Muscle of leg (tissue), 3 donors: ENCODE measurements at regions not wholly inside any gene's neighbourhood (a gene's known extent, or its start where the extent isn't known, plus 50 kb on each side); places are given as distances from the start of the nearest gene placed in this dataset.
"Not testable (repeated sequence)": the region's sequence is repeated elsewhere in the genome, so short reads cannot be mapped to it uniquely, and the experiment has no call there.

Experiments
- DNase-seq: peaks from one replicate; pipeline ENCODE4 v3.0.0; 2013
- H3K27ac ChIP-seq: one replicate; pipeline ENCODE4 v1.5.1; 2013; ENCODE audit warnings: mild to moderate bottlenecking, low read length, control low read depth
- H3K27me3 ChIP-seq: one replicate; pipeline ENCODE4 v1.6.1; 2013; ENCODE audit warnings: low read length; ENCODE audit not compliant: control insufficient read depth, insufficient read depth
- H3K36me3 ChIP-seq: one replicate; pipeline ENCODE4 v1.6.1; 2013; ENCODE audit warnings: low read length; ENCODE audit not compliant: control insufficient read depth, insufficient read depth
- H3K4me1 ChIP-seq: one replicate; pipeline ENCODE4 v1.6.1; 2013; ENCODE audit warnings: low read length; ENCODE audit not compliant: control insufficient read depth, insufficient read depth
- H3K4me3 ChIP-seq: one replicate; pipeline ENCODE4 v1.5.1; 2013; ENCODE audit warnings: low read length, control low read depth
- H3K9me3 ChIP-seq: replicated peaks from 2 replicates; pipeline ENCODE4 v1.6.1; 2013; ENCODE audit warnings: low read depth, low read length; ENCODE audit not compliant: control insufficient read depth
- WGBS: methylation state at CpG from one replicate; pipeline ENCODE4 v1.1.5; 2013; ENCODE audit warnings: missing lambda C conversion rate; ENCODE audit not compliant: insufficient coverage; 5-methylcytosine and 5-hydroxymethylcytosine counted together

DNA sequence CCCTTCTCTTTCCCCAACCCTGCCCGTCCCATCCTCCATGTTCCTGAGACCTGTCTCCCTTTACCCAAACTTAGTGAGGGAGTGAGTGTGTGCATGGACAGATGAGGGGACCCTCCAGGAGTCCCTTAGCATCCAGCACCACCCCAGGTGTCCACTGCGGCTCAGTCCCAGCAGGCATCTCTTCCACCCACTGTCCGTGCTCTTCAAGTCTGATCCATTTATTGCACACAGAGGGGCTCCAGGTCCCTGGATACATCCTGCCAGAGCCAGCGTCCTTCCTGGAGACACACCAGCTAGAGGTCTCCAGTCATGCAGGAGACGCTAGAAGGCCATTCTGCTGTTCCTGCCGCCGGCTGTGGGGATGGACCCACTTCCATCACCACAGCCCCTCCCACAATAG, 239.2 kb downstream of the ADGRD1 start:
- no peak for DNase-seq
- Histone ChIP-seq H3K4me1 (no peaks in the 10 kb centered on the region), H3K4me3 (no peak overlapping the region), H3K27ac (no peak overlapping the region), H3K27me3 (peaks cover 8% of the 10 kb centered on the region), H3K36me3 (no peaks in the 10 kb centered on the region), H3K9me3 (no peaks in the 10 kb centered on the region)
- 64% methylated on average over 4 of the region's 7 CpGs for WGBS

DNA sequence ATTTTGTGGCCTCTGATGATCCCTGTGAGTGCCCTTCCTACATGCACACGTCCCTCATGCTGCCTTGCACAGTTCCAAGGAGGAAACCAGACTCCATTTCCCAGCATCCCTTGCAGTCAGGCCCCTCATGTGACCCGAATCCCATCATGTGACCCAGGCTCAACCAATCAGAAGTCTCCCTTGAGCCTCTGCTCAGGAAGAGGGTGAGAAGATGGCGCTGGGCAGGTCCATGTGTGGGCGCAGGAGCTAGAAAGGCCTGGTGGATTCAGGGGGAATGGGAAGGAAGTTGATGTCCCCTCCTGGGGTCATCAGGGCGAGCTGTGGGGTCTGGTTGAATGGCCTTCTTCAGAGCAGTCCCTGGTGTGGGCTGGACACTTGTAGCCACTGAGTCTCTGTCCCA, 240.5 kb downstream of the ADGRD1 start:
- no peaks in the 10 kb centered on the region for H3K9me3 ChIP-seq
- H3K4me3 ChIP-seq: no peak overlapping the region
- H3K27me3 ChIP-seq: peaks cover 8% of the 10 kb centered on the region
- no peak overlapping the region for H3K27ac ChIP-seq
- H3K4me1 ChIP-seq: no peaks in the 10 kb centered on the region
- WGBS: 75% methylated on average over 4 of the region's 5 CpGs
- DNase-seq: no peak
- no peaks in the 10 kb centered on the region for H3K36me3 ChIP-seq

DNA sequence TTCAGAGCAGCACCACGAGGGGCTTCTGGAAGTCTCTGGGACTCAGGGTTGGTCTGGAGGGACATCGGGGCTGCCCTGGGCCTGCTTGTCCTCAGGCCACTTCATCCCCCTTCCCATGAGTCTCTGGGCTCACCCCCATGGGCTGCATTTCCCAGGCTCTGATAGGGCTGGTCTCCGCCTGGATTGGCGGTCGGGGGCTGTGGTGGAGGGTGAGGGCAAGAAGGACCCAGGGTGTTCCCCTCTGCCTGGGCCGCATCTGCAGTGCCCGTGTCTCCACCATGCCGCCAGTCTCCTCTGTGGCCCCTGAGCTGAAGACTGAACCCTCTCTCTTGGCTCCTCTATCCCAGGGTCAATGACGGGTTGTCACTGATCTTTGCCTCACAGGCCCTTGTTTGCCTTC, 242.1 kb downstream of the ADGRD1 start:
- no peaks in the 10 kb centered on the region for H3K9me3 ChIP-seq
- peaks cover 8% of the 10 kb centered on the region for H3K27me3 ChIP-seq
- WGBS: 84% methylated on average over 5 of the region's 9 CpGs
- no peaks in the 10 kb centered on the region for H3K4me1 ChIP-seq
- no peaks in the 10 kb centered on the region for H3K36me3 ChIP-seq
- no peak overlapping the region for H3K27ac ChIP-seq
- DNase-seq: no peak
- no peak overlapping the region for H3K4me3 ChIP-seq

DNA sequence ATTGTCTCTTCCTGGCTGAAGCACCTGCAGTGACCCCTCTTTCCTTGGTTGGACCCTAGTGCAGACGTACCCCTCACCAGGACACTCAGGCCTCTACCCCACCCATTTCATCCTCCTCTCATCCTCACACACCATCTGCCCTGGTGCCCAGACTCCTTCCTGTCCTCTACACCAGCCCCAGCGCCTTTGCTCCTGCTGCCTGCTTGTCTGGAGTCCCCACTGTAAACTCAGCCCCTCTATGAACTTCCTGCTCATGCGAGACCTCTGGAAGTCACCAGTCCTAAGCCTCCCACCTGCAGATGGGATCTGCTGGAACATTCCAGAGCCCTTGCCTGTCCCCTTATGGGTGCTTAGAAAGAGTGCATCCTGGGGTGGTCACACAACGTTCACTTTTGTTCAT, 242.5 kb downstream of the ADGRD1 start:
- Histone ChIP-seq H3K27me3 (peaks cover 8% of the 10 kb centered on the region), H3K9me3 (no peaks in the 10 kb centered on the region), H3K27ac (no peak overlapping the region), H3K36me3 (no peaks in the 10 kb centered on the region), H3K4me3 (no peak overlapping the region), H3K4me1 (no peaks in the 10 kb centered on the region)
- 73% methylated on average over 3 of the region's 4 CpGs for WGBS
- DNase-seq: no peak

DNA sequence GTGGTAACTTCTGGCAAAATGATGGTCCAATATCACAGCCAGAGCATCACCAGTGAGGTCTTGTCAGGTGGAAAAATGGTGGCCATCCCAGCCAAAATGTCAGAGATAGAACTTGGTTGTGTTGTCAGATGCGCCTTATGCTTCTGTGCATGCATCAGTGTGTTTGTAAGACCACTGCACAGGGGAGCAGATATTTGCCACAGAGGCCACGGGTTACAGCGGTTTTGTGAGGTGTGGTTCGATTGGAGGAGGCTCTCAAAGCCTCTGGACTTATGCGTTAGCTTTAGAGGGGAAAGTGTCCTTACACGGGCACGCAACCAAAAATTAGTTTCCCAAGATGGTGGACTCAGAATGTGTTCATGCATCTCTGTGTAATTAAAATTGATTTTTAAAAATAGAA, 243.8 kb downstream of the ADGRD1 start:
- H3K9me3 ChIP-seq: no peaks in the 10 kb centered on the region
- H3K36me3 ChIP-seq: no peaks in the 10 kb centered on the region
- WGBS: 88% methylated on average over 6 of the region's 7 CpGs
- no peaks in the 10 kb centered on the region for H3K4me1 ChIP-seq
- no peak for DNase-seq
- H3K4me3 ChIP-seq: no peak overlapping the region
- peaks cover 5% of the 10 kb centered on the region for H3K27me3 ChIP-seq
- no peak overlapping the region for H3K27ac ChIP-seq

DNA sequence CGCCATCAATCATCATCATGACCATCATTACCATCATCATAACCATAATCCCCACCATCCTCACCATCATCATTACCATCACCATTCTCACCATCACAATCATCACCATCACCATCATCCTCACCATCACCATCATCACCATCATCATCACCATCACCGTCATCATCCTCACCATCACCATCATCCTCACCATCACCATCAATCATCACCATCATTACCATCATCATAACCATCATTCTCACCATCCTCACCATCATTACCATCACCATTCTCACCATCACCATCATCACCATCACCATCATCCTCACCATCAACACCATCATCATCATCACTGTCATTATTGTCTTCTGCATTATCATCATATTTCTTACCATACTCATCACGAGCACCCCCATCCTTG, 245.5 kb downstream of the ADGRD1 start:
- WGBS: 85% methylated on average over 3 of the region's 3 CpGs
- no peak for DNase-seq
- H3K27ac ChIP-seq: no peak overlapping the region
- no peak overlapping the region for H3K4me3 ChIP-seq
- H3K36me3 ChIP-seq: no peaks in the 10 kb centered on the region
- no peaks in the 10 kb centered on the region for H3K4me1 ChIP-seq
- H3K9me3 ChIP-seq: no peaks in the 10 kb centered on the region
- peaks cover 4% of the 10 kb centered on the region for H3K27me3 ChIP-seq

DNA sequence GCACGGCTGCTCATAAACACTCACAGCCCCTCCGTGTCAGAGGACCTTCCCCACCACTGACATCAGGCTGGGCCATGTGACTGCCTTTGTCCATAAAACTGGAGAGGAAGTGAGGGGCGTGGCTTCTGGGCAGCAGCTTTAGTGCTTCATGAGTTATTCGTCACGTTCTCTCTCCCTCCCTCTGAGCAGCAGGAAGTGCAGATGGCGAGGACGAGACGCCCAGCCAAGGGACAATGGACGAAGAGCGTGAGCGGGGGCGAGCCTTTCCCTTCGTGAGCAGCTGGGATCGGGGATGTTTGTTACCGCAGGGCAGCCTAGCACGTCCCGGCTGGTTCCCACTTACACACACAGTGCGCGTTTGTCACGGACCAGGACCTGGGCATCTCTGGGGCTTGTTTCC, 248.2 kb downstream of the ADGRD1 start:
- no CpG with 5 or more reads among the region's 20 CpGs for WGBS
- H3K27me3 ChIP-seq, H3K9me3 ChIP-seq, H3K27ac ChIP-seq, DNase-seq, H3K36me3 ChIP-seq, H3K4me3 ChIP-seq, H3K4me1 ChIP-seq: not testable (repeated sequence)

DNA sequence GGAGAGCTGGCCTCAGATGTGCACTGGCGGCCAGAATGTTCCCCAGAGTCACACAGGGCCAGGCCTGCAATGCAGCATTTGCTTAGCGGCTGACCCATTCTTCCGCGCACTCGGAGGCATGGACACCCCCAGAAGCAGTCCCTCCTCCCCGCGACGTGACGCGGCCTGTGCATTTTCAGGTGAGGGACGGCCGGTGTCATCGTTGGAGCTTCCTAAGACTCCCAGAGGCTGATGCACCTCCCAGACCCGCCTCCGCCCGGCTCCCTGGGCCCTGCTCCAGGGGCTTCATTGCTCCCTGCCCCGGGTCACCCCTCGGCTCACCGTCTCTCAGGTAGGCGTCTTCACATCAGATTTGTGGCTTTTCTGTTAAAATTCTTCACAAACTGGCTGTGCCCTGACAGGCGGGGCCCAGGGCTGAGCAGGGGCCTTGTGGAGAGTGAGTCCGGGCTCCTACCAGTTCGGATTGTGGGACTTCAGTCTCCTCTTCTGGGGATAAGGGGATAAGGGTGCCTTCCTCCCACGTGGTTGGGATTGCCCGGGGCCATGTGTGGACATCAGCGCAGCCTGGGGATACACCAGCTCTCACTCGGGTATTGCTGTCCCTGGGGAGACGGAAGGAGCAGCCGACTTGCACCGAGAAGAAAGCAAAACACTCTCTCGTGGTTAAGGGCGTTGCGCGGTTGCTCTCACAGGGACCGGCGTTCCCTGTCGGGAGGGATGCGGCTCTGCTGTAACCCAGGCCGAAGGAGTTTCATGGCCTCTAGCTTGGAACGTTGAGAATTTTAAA, 249.1 kb downstream of the ADGRD1 start:
- 53% methylated on average over 33 of the region's 40 CpGs for WGBS
- H3K4me3 ChIP-seq: no peak overlapping the region
- H3K36me3 ChIP-seq: no peaks in the 10 kb centered on the region
- peaks cover 6% of the 10 kb centered on the region for H3K27me3 ChIP-seq
- no peak overlapping the region for H3K27ac ChIP-seq
- no peaks in the 10 kb centered on the region for H3K4me1 ChIP-seq
- no peak for DNase-seq
- H3K9me3 ChIP-seq: no peaks in the 10 kb centered on the region

DNA sequence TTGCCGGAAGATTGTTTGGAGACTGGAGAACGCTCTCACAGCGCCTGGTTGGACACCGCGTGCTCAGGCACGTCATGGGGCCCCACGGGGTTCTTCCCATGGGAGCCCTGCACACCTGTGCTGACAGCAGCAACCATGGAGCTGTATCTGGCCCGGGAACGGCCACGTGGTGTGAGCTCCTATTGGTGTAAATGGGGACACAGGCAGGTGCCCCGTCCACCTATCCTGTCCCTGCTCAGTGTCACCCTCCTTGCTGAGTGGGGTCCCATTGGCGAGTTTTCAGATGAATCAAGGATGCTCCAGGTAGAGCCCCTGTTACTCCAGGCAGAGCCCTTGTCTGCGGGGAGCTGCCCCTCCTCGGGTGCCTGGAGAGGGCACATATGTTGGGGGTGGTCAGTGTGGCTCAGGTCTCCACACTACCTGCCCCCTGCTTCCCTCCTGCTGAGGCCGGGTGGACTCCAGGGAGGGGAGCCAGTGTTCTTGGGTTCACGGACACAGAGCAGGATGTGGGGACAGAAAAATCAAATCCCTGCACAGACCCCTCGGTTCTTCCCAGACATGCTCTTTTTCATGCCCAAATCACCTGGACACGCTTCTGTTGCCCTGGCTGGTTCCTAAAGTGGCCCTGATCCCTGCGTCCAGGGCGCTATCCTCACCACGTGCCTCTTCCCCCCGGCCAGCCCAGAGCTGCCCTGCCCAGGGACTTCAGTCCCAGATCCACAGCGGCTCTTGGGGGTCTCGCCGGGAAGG, 250.1 kb downstream of the ADGRD1 start:
- Histone ChIP-seq H3K9me3 (no peaks in the 10 kb centered on the region), H3K4me1 (no peaks in the 10 kb centered on the region), H3K4me3 (no peak overlapping the region), H3K36me3 (no peaks in the 10 kb centered on the region), H3K27ac (no peak overlapping the region), H3K27me3 (peaks cover 6% of the 10 kb centered on the region)
- WGBS: 80% methylated on average over 18 of the region's 25 CpGs
- DNase-seq: no peak

DNA sequence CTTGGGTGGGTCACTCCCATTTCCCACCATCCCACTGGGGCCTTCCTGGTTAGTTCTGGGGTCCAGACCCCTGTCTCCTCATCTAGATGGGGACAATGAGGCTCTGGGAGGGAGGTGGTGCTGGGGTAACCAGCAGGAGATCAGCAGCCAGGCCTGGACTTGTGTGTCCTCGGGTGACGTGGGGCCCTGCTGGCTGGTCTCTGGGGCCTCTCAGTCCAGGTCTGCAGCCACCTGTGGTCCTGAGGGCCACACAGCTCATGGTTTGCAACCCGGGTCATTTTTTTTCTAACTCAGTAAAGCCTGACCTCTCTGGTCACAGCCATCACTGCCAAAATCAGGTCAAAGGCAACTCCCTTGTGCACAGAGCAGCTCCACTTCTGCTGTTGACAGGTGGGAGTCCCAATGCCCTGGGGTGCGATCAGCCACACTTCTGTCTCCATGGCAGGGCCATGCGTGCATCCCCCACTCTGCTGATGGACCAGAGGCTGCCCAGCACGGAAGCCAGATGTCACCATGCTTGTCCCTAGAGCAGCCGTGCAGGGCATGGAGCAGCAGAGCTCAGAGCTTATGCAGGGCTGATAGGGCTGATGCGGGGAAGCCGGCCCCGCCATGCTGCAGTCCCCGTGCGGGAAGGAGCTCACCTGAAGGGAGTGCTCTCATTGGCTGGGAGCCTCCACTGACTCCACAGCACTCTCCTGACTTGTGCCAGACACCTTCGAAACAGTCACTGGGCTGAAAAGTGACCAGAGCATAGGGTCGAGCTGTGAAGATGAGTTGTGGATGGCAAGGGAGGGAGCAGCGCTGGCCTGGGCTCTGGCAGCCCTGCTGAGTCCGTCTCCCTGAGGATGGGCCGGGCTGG, 250.9 kb downstream of the ADGRD1 start:
- no peak for DNase-seq

More for the DNA sequence above, 250.9 kb downstream of the ADGRD1 start:
- no peaks in the 10 kb centered on the region for H3K36me3 ChIP-seq
- H3K9me3 ChIP-seq: no peaks in the 10 kb centered on the region
- H3K27ac ChIP-seq: no peak overlapping the region
- no peak overlapping the region for H3K4me3 ChIP-seq
- peaks cover 6% of the 10 kb centered on the region for H3K27me3 ChIP-seq
- no peaks in the 10 kb centered on the region for H3K4me1 ChIP-seq
- 67% methylated on average over 11 of the region's 17 CpGs for WGBS
